ENCODE measurements at regions not wholly inside any gene's neighbourhood (a gene's known extent, or its start where the extent isn't known, plus 50 kb on each side); places are given as distances from the start of the nearest gene placed in this dataset.

DNA sequence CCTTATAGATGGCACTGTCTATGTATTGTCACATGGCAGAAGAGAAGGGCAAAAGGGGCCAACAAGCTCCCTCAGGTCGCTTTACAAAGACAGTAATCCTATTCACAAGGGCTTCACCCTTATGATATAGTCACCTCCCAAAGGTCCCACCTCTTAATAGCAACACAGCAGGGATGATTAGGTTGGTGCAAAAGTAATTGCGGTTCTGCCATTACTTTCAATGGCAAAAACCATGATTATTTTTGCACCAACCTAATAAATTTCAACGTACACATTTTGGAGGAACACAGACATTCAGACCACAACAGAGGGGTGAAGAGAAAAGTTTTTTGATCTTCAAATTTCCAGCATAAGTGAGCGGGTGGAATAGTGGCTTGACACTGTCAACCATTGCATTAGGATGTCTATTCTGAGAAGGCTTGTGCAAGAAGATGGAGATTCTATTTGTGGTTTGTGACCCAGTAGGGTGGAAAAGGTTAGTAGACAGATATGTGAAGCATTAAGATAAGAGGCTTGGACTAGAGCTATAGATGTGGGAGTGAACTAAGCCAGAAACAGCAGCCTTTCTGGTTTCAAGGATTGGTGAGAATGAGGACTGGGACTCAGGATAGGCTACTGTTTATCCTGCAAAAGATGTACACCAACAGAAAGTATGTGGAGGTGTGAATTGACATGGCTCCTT lies 75.5 kb upstream of the CPSF6 start:
- H3K27me3 ChIP-seq (ENCODE audit: insufficient read depth, low read depth, severe bottlenecking), result no peaks in the 10 kb centered on the region
- H3K36me3 ChIP-seq, result no peaks in the 10 kb centered on the region
- no peak for DNase-seq
- TF ChIP-seq, protein P1, sequence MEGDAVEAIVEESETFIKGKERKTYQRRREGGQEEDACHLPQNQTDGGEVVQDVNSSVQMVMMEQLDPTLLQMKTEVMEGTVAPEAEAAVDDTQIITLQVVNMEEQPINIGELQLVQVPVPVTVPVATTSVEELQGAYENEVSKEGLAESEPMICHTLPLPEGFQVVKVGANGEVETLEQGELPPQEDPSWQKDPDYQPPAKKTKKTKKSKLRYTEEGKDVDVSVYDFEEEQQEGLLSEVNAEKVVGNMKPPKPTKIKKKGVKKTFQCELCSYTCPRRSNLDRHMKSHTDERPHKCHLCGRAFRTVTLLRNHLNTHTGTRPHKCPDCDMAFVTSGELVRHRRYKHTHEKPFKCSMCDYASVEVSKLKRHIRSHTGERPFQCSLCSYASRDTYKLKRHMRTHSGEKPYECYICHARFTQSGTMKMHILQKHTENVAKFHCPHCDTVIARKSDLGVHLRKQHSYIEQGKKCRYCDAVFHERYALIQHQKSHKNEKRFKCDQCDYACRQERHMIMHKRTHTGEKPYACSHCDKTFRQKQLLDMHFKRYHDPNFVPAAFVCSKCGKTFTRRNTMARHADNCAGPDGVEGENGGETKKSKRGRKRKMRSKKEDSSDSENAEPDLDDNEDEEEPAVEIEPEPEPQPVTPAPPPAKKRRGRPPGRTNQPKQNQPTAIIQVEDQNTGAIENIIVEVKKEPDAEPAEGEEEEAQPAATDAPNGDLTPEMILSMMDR (IDR thresholded peaks at IDR 0.05; ENCODE audit: low read depth, low read length), result no peak
- no peaks in the 10 kb centered on the region for H3K9me3 ChIP-seq (ENCODE audit: severe bottlenecking)
- H3K27ac ChIP-seq, result no peak overlapping the region
- no peak overlapping the region for H3K4me3 ChIP-seq (ENCODE audit: low read depth, low read length)

DNA sequence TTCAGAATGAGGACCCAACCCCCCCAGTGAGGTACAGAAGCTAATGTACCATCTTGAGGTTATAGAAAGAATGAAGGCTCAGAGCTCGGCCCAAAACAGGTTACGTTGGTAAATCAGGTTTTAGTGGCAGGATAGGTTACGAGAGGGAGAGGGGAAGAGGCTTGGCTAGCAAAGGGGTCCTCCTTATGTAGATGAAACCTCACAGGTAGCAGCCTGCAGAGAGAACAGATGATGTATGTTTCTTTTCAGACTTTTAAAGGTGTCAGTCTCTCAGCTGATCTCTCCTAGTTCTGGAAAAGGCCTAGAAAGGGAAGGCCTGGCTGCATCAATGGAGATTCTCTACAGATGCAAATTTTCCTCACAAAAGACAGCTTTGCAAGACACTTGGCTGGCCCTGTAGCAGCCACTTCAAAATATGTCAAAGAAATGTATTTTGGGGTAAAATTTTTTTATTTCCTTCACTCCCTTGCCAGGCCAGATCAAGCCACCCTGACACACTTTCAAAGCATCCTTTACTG lies 71.7 kb upstream of the CPSF6 start:
- H3K9me3 ChIP-seq (ENCODE audit: severe bottlenecking), result no peaks in the 10 kb centered on the region
- H3K36me3 ChIP-seq, result no peaks in the 10 kb centered on the region
- H3K27ac ChIP-seq, result no peak overlapping the region
- DNase-seq, result no peak
- no peak overlapping the region for H3K4me3 ChIP-seq (ENCODE audit: low read depth, low read length)
- TF ChIP-seq, protein P1 (IDR thresholded peaks at IDR 0.05; ENCODE audit: low read depth, low read length), result no peak
- no peaks in the 10 kb centered on the region for H3K27me3 ChIP-seq (ENCODE audit: insufficient read depth, low read depth, severe bottlenecking)

DNA sequence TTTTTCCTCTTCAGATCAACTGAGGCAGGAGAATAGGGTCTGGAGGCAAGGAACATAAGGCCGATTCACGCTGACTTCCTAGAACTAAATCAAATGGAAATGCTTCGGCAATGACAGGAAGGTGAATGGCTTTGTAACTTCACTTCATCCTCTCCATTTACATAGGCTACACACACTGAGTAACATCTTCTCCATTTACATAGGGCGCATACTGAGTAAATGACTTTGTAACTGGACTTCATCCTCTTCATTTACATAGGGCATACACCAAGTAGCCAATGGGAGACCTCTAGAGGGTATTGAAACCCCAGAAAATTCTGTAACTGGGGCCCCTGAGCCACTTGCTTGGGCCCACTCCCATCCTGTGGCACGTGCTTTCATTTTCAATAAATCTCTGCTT lies 71.0 kb upstream of the CPSF6 start:
- Histone ChIP-seq H3K36me3 (no peaks in the 10 kb centered on the region), H3K4me3 (ENCODE audit: low read depth, low read length) (no peak overlapping the region), H3K27me3 (ENCODE audit: insufficient read depth, low read depth, severe bottlenecking) (no peaks in the 10 kb centered on the region), H3K9me3 (ENCODE audit: severe bottlenecking) (no peaks in the 10 kb centered on the region), H3K27ac (no peak overlapping the region)
- TF ChIP-seq, protein P1 (IDR thresholded peaks at IDR 0.05; ENCODE audit: low read depth, low read length), result no peak
- DNase-seq, result no peak

DNA sequence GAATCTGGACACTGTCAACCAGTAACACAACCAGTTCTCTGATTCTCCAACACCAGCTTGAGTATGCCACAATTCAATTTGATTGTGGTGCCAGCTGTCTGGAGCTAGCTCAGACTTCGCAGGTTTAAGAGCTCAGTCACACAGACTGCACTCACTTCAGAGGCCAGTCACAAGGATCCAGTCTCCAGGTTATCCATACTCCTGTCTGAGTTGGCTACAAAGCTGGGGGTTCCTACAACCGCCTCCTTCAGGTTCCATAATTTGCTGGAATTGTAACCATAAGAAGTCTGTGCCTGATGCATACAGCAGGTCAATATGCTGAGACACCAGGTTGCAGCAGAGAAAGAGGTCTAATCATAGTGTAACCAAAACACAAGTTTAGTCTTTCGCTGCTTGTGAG lies 70.5 kb upstream of the CPSF6 start:
- Histone ChIP-seq H3K27ac (no peak overlapping the region), H3K9me3 (ENCODE audit: severe bottlenecking) (no peaks in the 10 kb centered on the region), H3K4me3 (ENCODE audit: low read depth, low read length) (no peak overlapping the region), H3K36me3 (no peaks in the 10 kb centered on the region), H3K27me3 (ENCODE audit: insufficient read depth, low read depth, severe bottlenecking) (no peaks in the 10 kb centered on the region)
- TF ChIP-seq, protein P1 (IDR thresholded peaks at IDR 0.05; ENCODE audit: low read depth, low read length), result no peak
- no peak for DNase-seq

DNA sequence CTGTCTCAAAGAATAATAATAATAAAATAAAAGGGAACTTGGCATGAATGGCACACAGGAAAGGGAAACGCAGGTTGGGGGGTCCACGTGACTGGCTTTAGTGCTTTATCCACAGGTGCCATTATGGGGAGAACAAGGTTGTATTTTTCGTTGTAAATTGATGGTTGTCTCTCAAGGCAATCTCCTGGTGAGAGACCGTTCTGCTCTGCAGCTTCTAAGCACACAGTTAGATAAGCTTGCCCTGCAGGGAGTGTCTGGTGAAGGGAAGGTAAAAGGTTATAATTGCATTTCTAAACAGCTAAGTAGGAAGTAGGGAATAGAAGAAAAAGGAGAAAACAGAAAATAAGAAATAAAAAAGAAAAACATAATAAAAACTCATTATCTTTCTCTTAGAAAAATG lies 69.1 kb upstream of the CPSF6 start:
- no peaks in the 10 kb centered on the region for H3K27me3 ChIP-seq (ENCODE audit: insufficient read depth, low read depth, severe bottlenecking)
- no peaks in the 10 kb centered on the region for H3K36me3 ChIP-seq
- no peak for DNase-seq
- H3K4me3 ChIP-seq (ENCODE audit: low read depth, low read length), result no peak overlapping the region
- H3K9me3 ChIP-seq (ENCODE audit: severe bottlenecking), result no peaks in the 10 kb centered on the region
- H3K27ac ChIP-seq, result no peak overlapping the region
- TF ChIP-seq, protein P1 (IDR thresholded peaks at IDR 0.05; ENCODE audit: low read depth, low read length), result no peak

DNA sequence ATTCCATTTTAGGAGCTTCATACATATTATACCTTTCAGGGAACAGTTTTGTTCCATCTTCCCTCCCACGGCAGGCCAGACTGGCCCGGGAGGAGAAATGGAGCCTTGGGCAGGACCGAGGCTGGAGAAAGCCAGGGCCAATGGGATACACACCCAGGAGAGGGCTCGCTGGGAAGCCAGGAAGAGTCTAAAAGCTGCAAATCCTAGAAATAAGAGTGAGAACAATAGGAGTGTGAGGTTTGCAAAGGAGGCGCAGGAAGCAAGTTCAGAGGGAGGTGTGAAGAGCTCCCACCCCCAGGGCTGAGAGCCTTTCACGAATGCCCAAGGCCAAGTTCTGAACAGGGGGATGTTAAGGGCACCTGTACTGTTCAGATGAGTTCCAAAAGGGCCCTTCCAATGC lies 67.5 kb upstream of the CPSF6 start:
- DNase-seq, result no peak

More for the DNA sequence above, 67.5 kb upstream of the CPSF6 start:
- Histone ChIP-seq H3K36me3 (no peaks in the 10 kb centered on the region), H3K27me3 (ENCODE audit: insufficient read depth, low read depth, severe bottlenecking) (no peaks in the 10 kb centered on the region), H3K9me3 (ENCODE audit: severe bottlenecking) (no peaks in the 10 kb centered on the region), H3K27ac (no peak overlapping the region), H3K4me3 (ENCODE audit: low read depth, low read length) (no peak overlapping the region)
- TF ChIP-seq, protein P1 (IDR thresholded peaks at IDR 0.05; ENCODE audit: low read depth, low read length), result no peak

Data from WERI-Rb-1 (cell line).